ENCODE measurements at regions not wholly inside any gene's neighbourhood (a gene's known extent, or its start where the extent isn't known, plus 50 kb on each side); places are given as distances from the start of the nearest gene placed in this dataset.

GRCh38 chr9:80157561-80157983, 585.8 kb downstream of the TLE4 start:
- DNase-seq (ENCODE audit: low read depth in 2 of 2), result no peak

- DNase-seq (ENCODE audit: low read depth in 2 of 2), result no peak
Measured at GRCh38 chr9:80156756-80157472, 585.1 kb downstream of the TLE4 start.

- no peak for DNase-seq (ENCODE audit: low read depth in 2 of 2)
Measured at GRCh38 chr9:80156262-80156661, 584.5 kb downstream of the TLE4 start.

DNA sequence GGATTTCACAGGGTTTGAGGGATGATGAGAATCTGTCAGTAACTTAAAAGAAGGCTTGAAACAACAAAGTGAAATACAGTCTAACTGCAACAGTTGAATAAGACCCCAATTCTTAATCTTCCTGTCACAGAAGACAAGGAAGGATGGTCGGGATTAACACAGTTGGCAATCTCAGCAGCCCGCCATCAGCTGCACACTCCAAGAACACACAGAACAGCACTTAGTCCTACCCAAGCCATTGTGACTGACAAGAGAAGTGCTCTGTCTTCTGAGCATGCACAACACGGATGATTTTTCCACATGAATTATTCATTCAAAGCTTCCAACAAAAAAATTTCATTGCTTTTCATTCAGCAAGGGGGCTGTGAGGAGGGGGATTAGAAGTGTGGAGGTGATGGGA, 576.1 kb downstream of the TLE4 start:
- no peak for DNase-seq (ENCODE audit: low read depth in 2 of 2)

DNA sequence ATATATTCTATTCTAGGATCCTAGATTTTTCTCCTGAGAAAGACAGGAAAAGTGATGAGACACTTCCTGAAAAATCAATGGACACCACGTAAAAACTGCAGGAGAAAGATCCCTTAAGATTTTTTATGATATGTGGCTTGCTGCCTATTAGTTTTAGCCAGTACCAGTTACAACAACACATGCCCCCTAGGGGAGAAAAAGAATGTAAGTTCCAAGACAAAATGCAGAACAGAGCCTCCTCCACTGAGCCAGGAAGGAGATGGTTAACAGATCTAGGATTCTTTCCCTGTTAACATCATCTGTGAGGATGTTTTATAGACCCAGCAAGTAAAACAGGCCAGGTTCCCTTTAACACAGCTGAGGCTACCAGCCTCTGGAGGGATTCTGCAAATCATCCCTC, 574.7 kb downstream of the TLE4 start:
- DNase-seq (ENCODE audit: low read depth in 2 of 2), result no peak

DNA sequence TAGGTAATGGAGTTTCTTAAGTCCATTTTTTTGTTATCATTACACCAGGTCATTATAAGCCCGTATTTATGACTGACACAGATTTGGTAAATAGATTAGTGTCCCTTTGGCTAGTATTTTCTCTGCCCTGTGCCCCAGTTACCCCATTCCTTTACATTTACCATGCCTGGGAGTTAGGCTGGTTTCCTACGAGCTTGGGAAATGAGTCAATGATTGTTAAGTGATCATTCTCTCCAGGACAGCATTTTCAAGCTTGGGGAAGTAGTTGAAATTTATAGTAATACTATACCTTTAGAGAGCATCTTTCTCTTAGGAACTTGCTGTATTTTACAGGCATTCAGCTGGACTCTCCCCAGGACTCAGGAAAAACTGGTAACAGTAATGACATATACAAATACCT, 573.1 kb downstream of the TLE4 start:
- no peak for DNase-seq (ENCODE audit: low read depth in 2 of 2)

- no peak for DNase-seq (ENCODE audit: low read depth in 2 of 2)
Measured at GRCh38 chr9:80144406-80144805, 572.6 kb downstream of the TLE4 start.

GRCh38 chr9:80143899-80144298, 572.1 kb downstream of the TLE4 start:
- no peak for DNase-seq (ENCODE audit: low read depth in 2 of 2)

DNA sequence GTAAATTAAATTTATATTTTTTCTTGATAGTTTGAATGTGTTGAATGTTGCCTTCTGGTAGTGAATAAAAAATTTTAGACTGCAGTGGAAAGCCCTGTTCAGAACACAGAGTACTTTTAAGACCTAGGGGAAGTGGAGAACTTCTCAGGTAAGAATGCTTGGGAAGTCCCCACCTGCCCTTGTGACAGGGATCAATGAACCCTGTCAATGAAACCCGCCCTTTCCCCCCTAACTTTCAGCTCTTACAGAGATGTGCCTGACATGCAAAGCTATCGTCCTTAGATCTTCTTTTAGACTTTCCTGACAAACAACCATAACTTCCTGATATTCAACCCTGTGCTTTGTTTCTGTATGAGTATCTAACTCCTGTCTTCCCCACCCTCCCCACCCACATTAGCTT, 562.7 kb downstream of the TLE4 start:
- no peak for DNase-seq (ENCODE audit: low read depth in 2 of 2)

GRCh38 chr9:80131627-80132026, 559.9 kb downstream of the TLE4 start:
- no peak for DNase-seq (ENCODE audit: low read depth in 2 of 2)

- DNase-seq (ENCODE audit: low read depth in 2 of 2), result no peak
Measured at GRCh38 chr9:80127920-80128319, 556.2 kb downstream of the TLE4 start.

DNA sequence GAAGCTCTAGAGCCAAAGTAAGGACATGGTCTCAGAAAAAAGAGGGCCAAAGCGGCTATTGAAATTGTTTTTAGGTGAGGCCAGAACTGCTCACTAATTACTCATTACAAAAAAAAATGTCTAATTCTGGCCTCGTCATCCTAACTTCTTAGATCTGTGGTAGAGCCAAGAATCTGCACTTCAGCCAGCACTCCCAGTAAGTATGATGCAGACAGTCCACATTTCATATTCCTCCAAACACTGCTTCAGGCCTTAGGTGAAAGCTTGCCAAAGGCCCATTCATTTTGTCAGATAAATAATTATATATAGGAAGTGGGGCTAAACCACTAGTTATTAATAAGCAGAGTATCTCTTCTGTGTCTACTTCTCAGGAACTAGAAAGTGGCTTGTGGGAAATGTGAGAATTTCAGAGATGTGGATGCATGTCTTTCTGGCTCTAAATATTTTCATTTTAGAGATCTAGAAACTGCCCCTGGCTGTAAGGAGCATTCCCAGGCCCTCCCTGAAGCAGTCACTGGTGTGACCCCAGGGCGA, 554.0 kb downstream of the TLE4 start:
- DNase-seq (ENCODE audit: low read depth in 2 of 2), result no peak

DNA sequence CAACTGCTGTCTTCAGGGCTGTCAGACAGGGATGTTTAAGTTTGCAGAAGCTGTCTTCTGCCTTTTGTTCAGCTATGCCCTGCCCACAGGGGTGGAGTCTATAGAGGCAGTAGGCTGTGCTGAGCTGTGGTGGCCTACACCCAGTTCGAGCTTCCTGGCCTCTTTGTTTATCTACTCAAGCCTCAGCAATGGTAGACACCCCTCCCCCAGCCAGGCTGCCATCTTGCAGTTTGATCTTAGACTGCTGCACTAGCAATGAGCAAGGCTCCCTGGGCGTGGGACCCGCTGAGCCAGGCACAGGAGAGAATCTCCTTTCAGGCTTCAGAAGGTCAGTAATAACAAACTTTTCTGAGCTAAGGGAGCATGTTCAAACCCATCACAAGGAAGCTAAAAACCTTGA, 545.3 kb downstream of the TLE4 start:
- no peak for DNase-seq (ENCODE audit: low read depth in 2 of 2)

GRCh38 chr9:80114241-80114640, 542.5 kb downstream of the TLE4 start:
- no peak for DNase-seq (ENCODE audit: low read depth in 2 of 2)

GRCh38 chr9:80107931-80108660, 536.3 kb downstream of the TLE4 start:
- no peak for DNase-seq (ENCODE audit: low read depth in 2 of 2)

DNA sequence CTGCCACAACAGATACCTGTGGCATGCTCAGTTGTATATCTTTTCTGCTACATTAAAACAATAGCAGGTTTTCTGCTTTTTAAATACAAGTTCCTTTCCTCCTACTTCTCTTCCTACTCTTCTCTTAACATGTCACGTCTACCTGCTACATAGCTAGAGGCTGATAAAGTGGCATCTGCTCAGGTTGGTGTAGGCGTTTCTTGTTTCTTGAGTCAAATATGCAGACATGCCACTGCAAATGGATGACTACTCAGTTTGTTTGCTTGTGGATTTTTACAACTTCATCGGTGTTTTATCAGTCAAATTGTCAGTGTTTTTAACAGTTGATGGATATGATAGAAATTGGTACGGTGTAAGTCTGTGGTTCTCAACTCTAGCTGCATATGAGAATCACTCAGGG, 525.7 kb downstream of the TLE4 start:
- no peak for DNase-seq (ENCODE audit: low read depth in 2 of 2)

DNA sequence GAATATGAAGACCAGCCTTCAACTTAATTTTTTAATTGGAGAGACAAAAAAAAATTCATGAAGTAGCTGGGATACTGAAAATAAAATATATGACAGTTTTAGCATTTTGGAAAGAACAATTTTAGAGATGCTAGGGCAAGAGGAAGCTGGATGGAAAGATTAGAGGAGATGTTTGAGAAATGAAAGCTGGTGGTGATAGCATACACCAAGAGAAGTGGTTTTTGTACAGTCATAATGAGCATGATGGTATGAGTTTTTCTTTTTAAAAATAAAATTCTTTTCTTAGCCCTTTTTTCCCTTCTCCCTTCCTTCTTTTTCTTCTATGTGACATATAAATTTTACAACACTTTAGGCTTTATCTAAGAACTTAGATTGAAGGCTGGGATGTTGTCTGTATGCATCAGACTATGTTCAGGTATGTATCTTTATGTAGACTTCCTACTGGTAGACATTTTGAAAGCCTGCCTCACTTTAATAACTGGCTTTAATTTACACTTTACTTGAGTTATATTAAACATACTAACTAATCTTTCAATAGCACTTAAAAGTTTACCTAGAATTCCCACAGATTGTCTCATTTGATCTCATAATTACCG, 522.5 kb downstream of the TLE4 start:
- DNase-seq (ENCODE audit: low read depth in 2 of 2), result no peak

DNA sequence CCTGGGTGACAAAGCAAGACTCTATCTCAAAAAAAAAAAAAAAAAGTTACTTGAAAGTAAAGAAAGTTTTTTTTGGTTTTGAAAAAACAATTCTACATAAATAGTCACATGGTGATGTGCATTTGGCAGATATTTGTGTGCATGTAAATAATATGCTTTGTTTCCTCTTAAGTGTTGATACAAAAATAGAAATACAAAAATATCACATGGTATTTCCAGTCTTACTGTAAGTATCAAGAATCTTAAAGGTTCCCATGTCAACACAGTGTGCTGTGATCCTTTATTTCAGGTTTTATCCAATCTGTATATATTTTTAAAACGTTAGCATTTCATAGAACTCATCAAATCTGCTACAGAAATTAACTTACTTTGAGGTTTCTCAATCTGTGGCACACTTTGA, 521.9 kb downstream of the TLE4 start:
- DNase-seq (ENCODE audit: low read depth in 2 of 2), result no peak

- no peak for DNase-seq (ENCODE audit: low read depth in 2 of 2)
Measured at GRCh38 chr9:80091526-80091925, 519.8 kb downstream of the TLE4 start.

GRCh38 chr9:80090317-80090716, 518.6 kb downstream of the TLE4 start:
- DNase-seq (ENCODE audit: low read depth in 2 of 2), result no peak

DNA sequence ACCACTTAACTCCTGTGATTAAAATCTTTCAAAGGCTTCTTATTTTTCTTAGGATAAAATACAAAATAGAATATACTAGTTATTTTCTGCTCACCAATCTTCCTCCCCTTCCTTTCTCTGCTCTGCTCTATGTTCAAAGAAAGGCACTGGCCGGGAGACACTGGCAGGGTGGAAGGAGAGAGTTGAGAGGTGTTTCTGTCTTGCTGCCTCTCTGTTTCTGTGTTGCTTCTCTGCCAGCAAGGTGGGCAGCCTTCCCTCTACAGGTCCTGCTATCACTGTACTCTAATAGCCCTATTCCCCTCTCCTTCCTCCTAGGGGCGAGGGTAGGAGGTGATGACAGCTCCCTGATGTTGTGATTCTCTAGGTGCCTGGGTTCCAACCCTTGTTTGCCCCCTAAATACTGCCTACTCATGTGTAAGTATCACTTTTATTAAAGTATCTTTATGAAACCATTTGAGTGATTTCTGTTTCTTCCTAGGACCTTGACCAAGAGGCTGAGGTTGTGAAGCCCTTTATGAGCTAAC, 515.1 kb downstream of the TLE4 start:
- no peak for DNase-seq (ENCODE audit: low read depth in 2 of 2)

DNA sequence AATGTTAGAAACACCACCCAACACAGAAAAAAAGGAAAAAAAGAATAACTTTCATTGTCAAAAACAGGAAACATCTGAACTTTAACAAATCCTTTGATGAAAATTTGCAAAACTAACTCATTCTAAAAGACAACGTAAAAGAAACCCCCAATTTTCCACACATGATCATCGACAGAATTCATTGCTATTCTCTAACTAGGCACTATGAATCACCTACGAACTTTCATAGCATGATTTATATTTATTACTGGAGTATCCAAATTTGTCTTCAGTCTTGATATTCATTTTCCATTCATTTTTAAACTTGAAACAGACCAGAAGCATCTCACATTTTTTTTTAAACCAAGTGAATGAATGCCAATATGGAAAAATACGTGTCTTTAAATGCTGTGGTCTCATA, 514.6 kb downstream of the TLE4 start:
- no peak for DNase-seq (ENCODE audit: low read depth in 2 of 2)

GRCh38 chr9:80085668-80086067, 513.9 kb downstream of the TLE4 start:
- no peak for DNase-seq (ENCODE audit: low read depth in 2 of 2)

All from stimulated activated CD4-positive, alpha-beta T cell treated with anti-CD3 and anti-CD28 coated beads, Interleukin-1b, Interleukin-23, amount 100 ng/mL, for 4 hours (primary cell).